NCI-H82 treated with DMSO at 0.1 percent for 48 hours (cell line): ENCODE measurements at regions not wholly inside any gene's neighbourhood (a gene's known extent, or its start where the extent isn't known, plus 50 kb on each side); places are given as distances from the start of the nearest gene placed in this dataset.
A peak's percentile ranks its signal among the peaks of the same experiment; 100 is the strongest.

Experiments used
- DNase-seq: peaks from one replicate; lab custom pipeline; 2025; ENCODE audit not compliant: unreplicated experiment; lab: John Stamatoyannopoulos, UW

- no peak for DNase-seq
Measured at GRCh38 chr10:111493024-111493625, 416.3 kb downstream of the ADRA2A start.

- no peak for DNase-seq
Measured at GRCh38 chr10:111498560-111498959, 421.7 kb downstream of the ADRA2A start.

- no peak for DNase-seq
Measured at GRCh38 chr10:111504376-111504775, 427.5 kb downstream of the ADRA2A start.

GRCh38 chr10:111506266-111507034 is 429.6 kb downstream of the ADRA2A start:
- DNase-seq, result no peak

GRCh38 chr10:111511751-111512150 is 434.9 kb downstream of the ADRA2A start:
- DNase-seq, result no peak

GRCh38 chr10:111515264-111515663 is 438.4 kb downstream of the ADRA2A start:
- DNase-seq, result no peak

- DNase-seq, result no peak
Measured at GRCh38 chr10:111515706-111516105, 438.9 kb downstream of the ADRA2A start.

- DNase-seq, result no peak
Measured at GRCh38 chr10:111516144-111516543, 439.3 kb downstream of the ADRA2A start.

- no peak for DNase-seq
Measured at GRCh38 chr10:111522141-111522540, 445.3 kb downstream of the ADRA2A start.

GRCh38 chr10:111522551-111522950 is 445.7 kb downstream of the ADRA2A start:
- peak; percentile 68 for DNase-seq

- DNase-seq, result no peak
Measured at GRCh38 chr10:111523016-111523415, 446.2 kb downstream of the ADRA2A start.

GRCh38 chr10:111524134-111524533 is 447.3 kb downstream of the ADRA2A start:
- DNase-seq, result no peak

- DNase-seq, result peak; percentile 1
Measured at GRCh38 chr10:111525696-111526095, 448.9 kb downstream of the ADRA2A start.

- no peak for DNase-seq
Measured at GRCh38 chr10:111531690-111532089, 454.9 kb downstream of the ADRA2A start.

GRCh38 chr10:111532139-111532538 is 455.3 kb downstream of the ADRA2A start:
- DNase-seq, result no peak

GRCh38 chr10:111539246-111539645 is 462.4 kb downstream of the ADRA2A start:
- DNase-seq, result no peak

GRCh38 chr10:111543854-111544253 is 467.0 kb downstream of the ADRA2A start:
- DNase-seq, result no peak

GRCh38 chr10:111545861-111546605 is 469.2 kb downstream of the ADRA2A start:
- no peak for DNase-seq

GRCh38 chr10:111548084-111548726 is 471.4 kb downstream of the ADRA2A start:
- no peak for DNase-seq

GRCh38 chr10:111551001-111551400 is 474.2 kb downstream of the ADRA2A start:
- DNase-seq, result no peak

- no peak for DNase-seq
Measured at GRCh38 chr10:111556666-111557065, 479.8 kb downstream of the ADRA2A start.
